ENCODE measurements at regions not wholly inside any gene's neighbourhood (a gene's known extent, or its start where the extent isn't known, plus 50 kb on each side); places are given as distances from the start of the nearest gene placed in this dataset.

DNA sequence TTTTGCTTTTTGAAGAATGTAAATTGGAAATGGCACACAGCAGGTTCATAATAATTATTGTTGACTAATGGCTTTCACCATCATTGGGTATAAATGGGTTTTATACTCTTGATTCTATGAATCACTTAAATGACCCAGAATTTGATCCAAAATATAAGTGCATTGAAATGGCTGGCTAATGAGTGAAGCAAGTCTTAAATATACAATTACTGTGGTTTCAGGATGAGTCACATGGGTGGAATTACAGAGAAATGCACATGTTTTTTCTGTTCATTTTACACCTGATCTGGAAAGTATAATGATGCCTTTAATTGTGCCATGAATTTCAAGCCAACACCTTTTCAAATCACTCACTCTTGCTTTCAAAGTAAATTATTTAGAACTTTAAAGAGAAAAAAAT lies 380.8 kb upstream of the CD180 start:
- no peak for DNase-seq (ENCODE audit: low spot score)
- no peak overlapping the region for H3K4me3 Mint-ChIP-seq
- Histone ChIP-seq H2AFZ (replicated peaks) (no peak overlapping the region), H3K4me2 (no peak overlapping the region), H4K20me1 (ENCODE audit: low read depth) (no peaks in the 10 kb centered on the region), H3K4me1 (no peaks in the 10 kb centered on the region), H3K4me3 (no peak overlapping the region), H3K9ac (no peak overlapping the region), H3K9me3 (ENCODE audit: low read depth) (no peaks in the 10 kb centered on the region), H3K27ac (no peak overlapping the region), H3K79me2 (ENCODE audit: low read depth) (no peaks in the 10 kb centered on the region), H3F3A (ENCODE audit: low read depth) (no peaks in the 10 kb centered on the region), H3K36me3 (no peaks in the 10 kb centered on the region), H3K27me3 (no peaks in the 10 kb centered on the region)
- no peak overlapping the region for H3K27ac Mint-ChIP-seq
- H3K4me1 Mint-ChIP-seq = no peaks in the 10 kb centered on the region
- H3K27me3 Mint-ChIP-seq (ENCODE audit: insufficient read depth, low read depth) = no peaks in the 10 kb centered on the region
- H3K9me3 Mint-ChIP-seq = peaks cover 7% of the 10 kb centered on the region
- no peaks in the 10 kb centered on the region for H3K36me3 Mint-ChIP-seq
- TF ChIP-seq EZH2phosphoT487 (IDR thresholded peaks at IDR 0.05) = no peak
- no peak for TF ChIP-seq EZH2 (IDR thresholded peaks at IDR 0.05)
- TF ChIP-seq, protein P1, sequence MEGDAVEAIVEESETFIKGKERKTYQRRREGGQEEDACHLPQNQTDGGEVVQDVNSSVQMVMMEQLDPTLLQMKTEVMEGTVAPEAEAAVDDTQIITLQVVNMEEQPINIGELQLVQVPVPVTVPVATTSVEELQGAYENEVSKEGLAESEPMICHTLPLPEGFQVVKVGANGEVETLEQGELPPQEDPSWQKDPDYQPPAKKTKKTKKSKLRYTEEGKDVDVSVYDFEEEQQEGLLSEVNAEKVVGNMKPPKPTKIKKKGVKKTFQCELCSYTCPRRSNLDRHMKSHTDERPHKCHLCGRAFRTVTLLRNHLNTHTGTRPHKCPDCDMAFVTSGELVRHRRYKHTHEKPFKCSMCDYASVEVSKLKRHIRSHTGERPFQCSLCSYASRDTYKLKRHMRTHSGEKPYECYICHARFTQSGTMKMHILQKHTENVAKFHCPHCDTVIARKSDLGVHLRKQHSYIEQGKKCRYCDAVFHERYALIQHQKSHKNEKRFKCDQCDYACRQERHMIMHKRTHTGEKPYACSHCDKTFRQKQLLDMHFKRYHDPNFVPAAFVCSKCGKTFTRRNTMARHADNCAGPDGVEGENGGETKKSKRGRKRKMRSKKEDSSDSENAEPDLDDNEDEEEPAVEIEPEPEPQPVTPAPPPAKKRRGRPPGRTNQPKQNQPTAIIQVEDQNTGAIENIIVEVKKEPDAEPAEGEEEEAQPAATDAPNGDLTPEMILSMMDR (IDR thresholded peaks at IDR 0.05) = no peak

DNA sequence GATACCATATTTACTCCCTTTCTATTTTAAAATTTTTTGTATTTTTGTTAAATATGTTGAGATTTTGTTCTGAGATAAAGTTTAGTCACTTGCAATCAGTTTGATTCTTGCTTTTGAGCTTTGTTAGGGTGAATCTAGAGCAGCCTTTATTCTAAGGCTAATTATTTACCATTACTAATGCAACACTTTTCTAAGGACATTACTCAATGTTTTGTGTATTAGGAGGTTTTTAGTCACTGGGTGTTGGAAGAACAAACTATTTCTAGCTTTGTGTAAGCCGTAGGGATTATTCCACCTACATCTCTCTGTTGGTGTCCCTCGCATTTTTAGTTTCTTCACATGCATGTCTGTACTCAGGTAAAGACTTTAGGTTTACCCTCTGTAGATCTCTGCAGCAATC lies 379.5 kb upstream of the CD180 start:
- no peaks in the 10 kb centered on the region for H3K27me3 ChIP-seq
- H3K9ac ChIP-seq = no peak overlapping the region
- no peak overlapping the region for H3K4me3 Mint-ChIP-seq
- H3K36me3 Mint-ChIP-seq = no peaks in the 10 kb centered on the region
- TF ChIP-seq EZH2phosphoT487 (IDR thresholded peaks at IDR 0.05) (no peak), EZH2 (IDR thresholded peaks at IDR 0.05) (no peak)
- TF ChIP-seq, protein P1 (IDR thresholded peaks at IDR 0.05) = no peak
- H3K36me3 ChIP-seq = no peaks in the 10 kb centered on the region
- no peaks in the 10 kb centered on the region for H3K27me3 Mint-ChIP-seq (ENCODE audit: insufficient read depth, low read depth)
- H4K20me1 ChIP-seq (ENCODE audit: low read depth) = no peaks in the 10 kb centered on the region
- no peaks in the 10 kb centered on the region for H3K4me1 ChIP-seq
- H3K9me3 Mint-ChIP-seq = peaks cover 7% of the 10 kb centered on the region
- no peaks in the 10 kb centered on the region for H3K9me3 ChIP-seq (ENCODE audit: low read depth)
- no peaks in the 10 kb centered on the region for H3F3A ChIP-seq (ENCODE audit: low read depth)
- no peak for DNase-seq (ENCODE audit: low spot score)
- H3K4me1 Mint-ChIP-seq = no peaks in the 10 kb centered on the region
- H3K79me2 ChIP-seq (ENCODE audit: low read depth) = no peaks in the 10 kb centered on the region
- H3K4me2 ChIP-seq = no peak overlapping the region
- no peak overlapping the region for H3K27ac ChIP-seq
- no peak overlapping the region for H2AFZ ChIP-seq (replicated peaks)
- no peak overlapping the region for H3K4me3 ChIP-seq
- no peak overlapping the region for H3K27ac Mint-ChIP-seq

DNA sequence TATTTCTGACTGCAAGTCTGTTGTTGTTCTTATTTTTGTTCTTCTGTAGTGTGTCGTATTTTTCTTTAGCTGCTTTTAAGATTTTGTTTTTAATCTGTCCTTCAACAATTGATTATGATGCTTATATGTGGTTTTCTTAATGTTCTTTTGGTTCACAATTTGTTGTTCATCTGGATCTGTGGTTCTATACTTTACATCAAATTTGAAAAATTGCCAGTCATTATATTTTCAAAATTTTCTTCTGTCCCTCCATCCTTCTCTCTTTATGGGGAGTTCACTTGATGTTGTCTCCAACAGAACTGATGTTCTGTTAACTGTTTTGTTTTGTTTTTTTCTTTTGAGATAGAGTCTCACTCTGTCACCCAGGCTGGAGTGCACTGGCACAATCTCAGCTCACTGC lies 378.5 kb upstream of the CD180 start:
- Histone ChIP-seq H2AFZ (replicated peaks) (no peak overlapping the region), H3F3A (ENCODE audit: low read depth) (no peaks in the 10 kb centered on the region), H3K79me2 (ENCODE audit: low read depth) (no peaks in the 10 kb centered on the region), H3K4me3 (no peak overlapping the region), H4K20me1 (ENCODE audit: low read depth) (no peaks in the 10 kb centered on the region), H3K9ac (no peak overlapping the region), H3K36me3 (no peaks in the 10 kb centered on the region), H3K27me3 (no peaks in the 10 kb centered on the region), H3K4me2 (no peak overlapping the region), H3K4me1 (no peaks in the 10 kb centered on the region), H3K27ac (no peak overlapping the region), H3K9me3 (ENCODE audit: low read depth) (no peaks in the 10 kb centered on the region)
- H3K4me3 Mint-ChIP-seq = no peak overlapping the region
- TF ChIP-seq, protein P1 (IDR thresholded peaks at IDR 0.05) = no peak
- TF ChIP-seq EZH2phosphoT487 (IDR thresholded peaks at IDR 0.05) (no peak), EZH2 (IDR thresholded peaks at IDR 0.05) (no peak)
- no peaks in the 10 kb centered on the region for H3K36me3 Mint-ChIP-seq
- H3K27me3 Mint-ChIP-seq (ENCODE audit: insufficient read depth, low read depth) = no peaks in the 10 kb centered on the region
- H3K4me1 Mint-ChIP-seq = no peaks in the 10 kb centered on the region
- H3K9me3 Mint-ChIP-seq = peaks cover 8% of the 10 kb centered on the region
- no peak overlapping the region for H3K27ac Mint-ChIP-seq
- DNase-seq (ENCODE audit: low spot score) = no peak

Data from neural progenitor cell (in vitro differentiated cells).